ENCODE measurements at regions not wholly inside any gene's neighbourhood (a gene's known extent, or its start where the extent isn't known, plus 50 kb on each side); places are given as distances from the start of the nearest gene placed in this dataset.

GRCh38 chr6:16950302-16950701 is 151.5 kb upstream of the STMND1 start:
- TF ChIP-seq EP300 (IDR thresholded peaks at IDR 0.05) (no peak), CTCF (IDR thresholded peaks at IDR 0.05) (no peak), POLR2AphosphoS5 (IDR thresholded peaks at IDR 0.05) (no peak), POLR2A (IDR thresholded peaks at IDR 0.05) (no peak)
- Histone ChIP-seq H3K9me3 (no peaks in the 10 kb centered on the region), H3K27ac (no peak overlapping the region), H3K4me1 (peaks cover 0 to 8% (median 2%) of the 10 kb centered on the region in 4 donors), H3K36me3 (no peaks in the 10 kb centered on the region), H3K4me3 (no peak overlapping the region), H3K27me3 (no peaks in the 10 kb centered on the region)
- DNase-seq (no peak), ATAC-seq (ENCODE audit: low FRiP score in 2 of 2) (no peak)
- WGBS, 2 donors: 93% methylated on average over 2 of the region's 2 CpGs; no CpG with 5 or more reads in 1 of the 2 donors

- Histone ChIP-seq H3K27me3 (no peaks in the 10 kb centered on the region), H3K27ac (no peak overlapping the region), H3K9me3 (no peaks in the 10 kb centered on the region), H3K36me3 (no peaks in the 10 kb centered on the region), H3K4me1 (peaks cover 0 to 8% (median 2%) of the 10 kb centered on the region in 4 donors), H3K4me3 (no peak overlapping the region)
- no peak for TF ChIP-seq EP300 (IDR thresholded peaks at IDR 0.05)
- no peak for TF ChIP-seq CTCF (IDR thresholded peaks at IDR 0.05)
- no peak for TF ChIP-seq POLR2AphosphoS5 (IDR thresholded peaks at IDR 0.05)
- TF ChIP-seq POLR2A (IDR thresholded peaks at IDR 0.05): no peak
- ATAC-seq (ENCODE audit: low FRiP score in 2 of 2) (peak in 1 of 2 donors; percentile 11), DNase-seq (no peak)
- WGBS, 2 donors: 73 to 82% methylated on average over 1 of the region's 1 CpG
Measured at GRCh38 chr6:16949716-16950115, 152.1 kb upstream of the STMND1 start.

GRCh38 chr6:16948396-16948795 is 153.5 kb upstream of the STMND1 start:
- Histone ChIP-seq H3K27ac (peak overlapping the region in 1 of 4 donors; percentile 31), H3K4me1 (peaks cover 0 to 8% (median 2%) of the 10 kb centered on the region in 4 donors), H3K9me3 (no peaks in the 10 kb centered on the region), H3K36me3 (no peaks in the 10 kb centered on the region), H3K27me3 (no peaks in the 10 kb centered on the region), H3K4me3 (no peak overlapping the region)
- DNase-seq (no peak), ATAC-seq (ENCODE audit: low FRiP score in 2 of 2) (no peak)
- TF ChIP-seq CTCF (IDR thresholded peaks at IDR 0.05) (no peak), POLR2A (IDR thresholded peaks at IDR 0.05) (no peak), EP300 (IDR thresholded peaks at IDR 0.05) (no peak), POLR2AphosphoS5 (IDR thresholded peaks at IDR 0.05) (no peak)
- 78 to 83% methylated on average over 2 of the region's 2 CpGs for WGBS, 2 donors

- peaks cover 0 to 8% (median 2%) of the 10 kb centered on the region in 4 donors for H3K4me1 ChIP-seq
- no peak for TF ChIP-seq POLR2A (IDR thresholded peaks at IDR 0.05)
- TF ChIP-seq CTCF (IDR thresholded peaks at IDR 0.05): peak in 3 of 6 experiments; percentile 8 to 43 (median 28)
- TF ChIP-seq EP300 (IDR thresholded peaks at IDR 0.05): peak in 2 of 4 donors; percentile 9 to 25
- TF ChIP-seq POLR2AphosphoS5 (IDR thresholded peaks at IDR 0.05): peak; percentile 34 to 72
- H3K36me3 ChIP-seq: no peaks in the 10 kb centered on the region
- no peaks in the 10 kb centered on the region for H3K9me3 ChIP-seq
- peak in 1 of 2 donors; percentile 35 for DNase-seq
- no peak overlapping the region for H3K4me3 ChIP-seq
- peak overlapping the region in 1 of 4 donors; percentile 31 for H3K27ac ChIP-seq
- ATAC-seq (ENCODE audit: low FRiP score in 2 of 2): peak; percentile 88 to 91
- no peaks in the 10 kb centered on the region for H3K27me3 ChIP-seq
- 7 to 9% methylated on average over 4 of the region's 4 CpGs for WGBS, 2 donors
Measured at GRCh38 chr6:16947375-16948015, 154.4 kb upstream of the STMND1 start.

GRCh38 chr6:16944596-16944995 is 157.3 kb upstream of the STMND1 start:
- H3K4me3 ChIP-seq: no peak overlapping the region
- no peak for DNase-seq
- no peak for TF ChIP-seq POLR2AphosphoS5 (IDR thresholded peaks at IDR 0.05)
- TF ChIP-seq EP300 (IDR thresholded peaks at IDR 0.05): no peak
- no peak for TF ChIP-seq POLR2A (IDR thresholded peaks at IDR 0.05)
- TF ChIP-seq CTCF (IDR thresholded peaks at IDR 0.05): no peak
- H3K27me3 ChIP-seq: no peaks in the 10 kb centered on the region
- H3K9me3 ChIP-seq: no peaks in the 10 kb centered on the region
- 91 to 93% methylated on average over 3 of the region's 3 CpGs for WGBS, 2 donors
- H3K4me1 ChIP-seq: peaks cover 0 to 8% (median 4%) of the 10 kb centered on the region in 4 donors
- ATAC-seq (ENCODE audit: low FRiP score in 2 of 2): no peak
- H3K36me3 ChIP-seq: no peaks in the 10 kb centered on the region
- H3K27ac ChIP-seq: no peak overlapping the region

Measured in upper lobe of left lung (tissue), 6 donors.